ENCODE measurements at regions not wholly inside any gene's neighbourhood (a gene's known extent, or its start where the extent isn't known, plus 50 kb on each side); places are given as distances from the start of the nearest gene placed in this dataset.

DNA sequence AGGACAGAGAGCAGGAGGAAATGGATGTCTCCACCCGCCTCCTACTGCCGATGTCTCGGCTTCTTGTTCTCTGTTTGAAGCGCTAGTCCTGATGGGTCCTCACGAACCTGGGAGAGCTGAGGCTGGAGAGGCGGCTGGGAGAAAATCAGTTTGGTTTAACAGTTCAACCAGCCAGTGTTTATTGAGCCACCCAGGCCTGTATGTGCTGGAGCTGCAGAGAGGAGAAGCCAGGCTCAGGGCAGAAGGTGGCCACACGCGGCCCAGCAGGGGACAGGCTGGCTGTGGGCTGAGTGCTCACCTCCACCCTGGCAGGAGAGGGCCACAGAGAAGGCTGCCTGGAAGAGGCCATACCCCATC lies 202.1 kb downstream of the CYP26B1 start:
- H3K27ac ChIP-seq (ENCODE audit: low read depth, low read length), result no peak overlapping the region
- H3K9me3 ChIP-seq (ENCODE audit: control insufficient read depth, insufficient read depth, low read length), result no peaks in the 10 kb centered on the region
- TF ChIP-seq, protein P1, sequence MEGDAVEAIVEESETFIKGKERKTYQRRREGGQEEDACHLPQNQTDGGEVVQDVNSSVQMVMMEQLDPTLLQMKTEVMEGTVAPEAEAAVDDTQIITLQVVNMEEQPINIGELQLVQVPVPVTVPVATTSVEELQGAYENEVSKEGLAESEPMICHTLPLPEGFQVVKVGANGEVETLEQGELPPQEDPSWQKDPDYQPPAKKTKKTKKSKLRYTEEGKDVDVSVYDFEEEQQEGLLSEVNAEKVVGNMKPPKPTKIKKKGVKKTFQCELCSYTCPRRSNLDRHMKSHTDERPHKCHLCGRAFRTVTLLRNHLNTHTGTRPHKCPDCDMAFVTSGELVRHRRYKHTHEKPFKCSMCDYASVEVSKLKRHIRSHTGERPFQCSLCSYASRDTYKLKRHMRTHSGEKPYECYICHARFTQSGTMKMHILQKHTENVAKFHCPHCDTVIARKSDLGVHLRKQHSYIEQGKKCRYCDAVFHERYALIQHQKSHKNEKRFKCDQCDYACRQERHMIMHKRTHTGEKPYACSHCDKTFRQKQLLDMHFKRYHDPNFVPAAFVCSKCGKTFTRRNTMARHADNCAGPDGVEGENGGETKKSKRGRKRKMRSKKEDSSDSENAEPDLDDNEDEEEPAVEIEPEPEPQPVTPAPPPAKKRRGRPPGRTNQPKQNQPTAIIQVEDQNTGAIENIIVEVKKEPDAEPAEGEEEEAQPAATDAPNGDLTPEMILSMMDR (IDR thresholded peaks at IDR 0.05; ENCODE audit: low read depth, low read length), result no peak
- CTCF ChIA-PET, result no interaction called here
- peaks cover 4% of the 10 kb centered on the region for H3K27me3 ChIP-seq (ENCODE audit: control insufficient read depth, insufficient read depth, low read length)
- POLR2A ChIA-PET, result no interaction called here
- no peak overlapping the region for H3K4me3 ChIP-seq (ENCODE audit: low read depth, low read length)
- DNase-seq (ENCODE audit: low read depth, low spot score), result no peak

DNA sequence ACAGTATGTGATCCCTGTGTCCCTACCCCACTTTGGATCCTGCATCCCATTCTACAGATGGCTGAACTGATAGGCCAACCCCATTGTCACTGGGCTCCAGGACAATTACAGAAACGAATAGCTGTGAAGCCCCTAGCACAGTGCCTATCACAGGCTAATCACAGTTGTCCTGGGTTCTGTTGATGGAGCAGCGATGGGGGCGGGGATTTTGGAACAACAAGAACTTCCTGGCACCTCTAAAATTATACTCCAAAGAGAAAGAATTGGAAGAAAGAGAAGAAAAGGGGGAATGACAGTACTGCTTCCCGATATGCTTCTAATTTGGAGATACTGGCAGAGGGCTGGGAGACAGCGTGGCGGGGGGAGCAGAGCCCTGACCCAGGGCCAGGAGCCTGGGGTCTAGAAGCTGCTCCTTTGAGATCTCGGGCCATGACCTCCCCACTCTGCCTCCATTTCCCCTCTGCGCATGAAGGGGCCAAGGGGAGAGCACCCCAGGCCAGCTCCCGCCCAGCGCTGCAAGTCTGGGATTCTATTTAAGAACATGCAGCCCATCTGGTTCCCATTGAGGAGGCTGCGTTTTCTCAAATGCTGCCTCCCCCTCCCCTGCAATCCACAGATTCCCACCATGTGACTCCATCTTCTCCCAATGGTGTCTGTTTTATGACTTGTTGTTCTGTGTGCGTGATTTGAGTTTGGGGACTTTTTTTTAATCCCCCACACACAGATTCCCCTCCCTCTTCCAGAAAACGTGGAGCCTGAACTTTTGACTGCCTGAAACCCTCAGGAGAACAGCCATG lies 202.7 kb downstream of the CYP26B1 start:
- no peak for DNase-seq (ENCODE audit: low read depth, low spot score)
- no peaks in the 10 kb centered on the region for H3K9me3 ChIP-seq (ENCODE audit: control insufficient read depth, insufficient read depth, low read length)
- ChIA-PET POLR2A (no interaction called here), CTCF (no interaction called here)
- TF ChIP-seq, protein P1 (IDR thresholded peaks at IDR 0.05; ENCODE audit: low read depth, low read length), result no peak
- H3K27me3 ChIP-seq (ENCODE audit: control insufficient read depth, insufficient read depth, low read length), result peaks cover 4% of the 10 kb centered on the region
- H3K27ac ChIP-seq (ENCODE audit: low read depth, low read length), result no peak overlapping the region
- H3K4me3 ChIP-seq (ENCODE audit: low read depth, low read length), result no peak overlapping the region

DNA sequence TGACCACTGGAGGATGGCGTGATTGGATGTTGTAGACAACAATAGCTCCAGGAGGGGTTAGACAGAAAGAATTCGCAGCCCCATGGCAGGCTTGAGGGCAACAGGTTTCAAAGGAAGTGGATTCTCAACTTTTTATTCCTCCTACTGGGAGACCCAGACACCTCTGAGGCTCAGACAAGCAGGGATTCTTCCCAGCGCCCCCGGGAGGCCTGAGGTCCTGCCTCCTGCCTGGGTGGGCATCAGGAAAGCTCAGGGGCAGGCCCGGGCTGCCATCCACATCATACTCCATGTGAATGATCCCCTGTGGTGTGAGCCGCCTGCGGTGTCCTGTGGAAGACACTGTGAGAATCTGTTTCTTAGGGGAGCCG lies 203.5 kb downstream of the CYP26B1 start:
- peaks cover 4% of the 10 kb centered on the region for H3K27me3 ChIP-seq (ENCODE audit: control insufficient read depth, insufficient read depth, low read length)
- TF ChIP-seq, protein P1 (IDR thresholded peaks at IDR 0.05; ENCODE audit: low read depth, low read length), result no peak
- no peak overlapping the region for H3K27ac ChIP-seq (ENCODE audit: low read depth, low read length)
- H3K9me3 ChIP-seq (ENCODE audit: control insufficient read depth, insufficient read depth, low read length), result no peaks in the 10 kb centered on the region
- DNase-seq (ENCODE audit: low read depth, low spot score), result no peak
- ChIA-PET POLR2A (no interaction called here), CTCF (interaction anchor here (0.6 to 1.3 kb wide), 2 partner anchors 10 to 101 kb away, joined by 3 read pairs; no protein-coding TSS in a partner anchor)
- no peak overlapping the region for H3K4me3 ChIP-seq (ENCODE audit: low read depth, low read length)

DNA sequence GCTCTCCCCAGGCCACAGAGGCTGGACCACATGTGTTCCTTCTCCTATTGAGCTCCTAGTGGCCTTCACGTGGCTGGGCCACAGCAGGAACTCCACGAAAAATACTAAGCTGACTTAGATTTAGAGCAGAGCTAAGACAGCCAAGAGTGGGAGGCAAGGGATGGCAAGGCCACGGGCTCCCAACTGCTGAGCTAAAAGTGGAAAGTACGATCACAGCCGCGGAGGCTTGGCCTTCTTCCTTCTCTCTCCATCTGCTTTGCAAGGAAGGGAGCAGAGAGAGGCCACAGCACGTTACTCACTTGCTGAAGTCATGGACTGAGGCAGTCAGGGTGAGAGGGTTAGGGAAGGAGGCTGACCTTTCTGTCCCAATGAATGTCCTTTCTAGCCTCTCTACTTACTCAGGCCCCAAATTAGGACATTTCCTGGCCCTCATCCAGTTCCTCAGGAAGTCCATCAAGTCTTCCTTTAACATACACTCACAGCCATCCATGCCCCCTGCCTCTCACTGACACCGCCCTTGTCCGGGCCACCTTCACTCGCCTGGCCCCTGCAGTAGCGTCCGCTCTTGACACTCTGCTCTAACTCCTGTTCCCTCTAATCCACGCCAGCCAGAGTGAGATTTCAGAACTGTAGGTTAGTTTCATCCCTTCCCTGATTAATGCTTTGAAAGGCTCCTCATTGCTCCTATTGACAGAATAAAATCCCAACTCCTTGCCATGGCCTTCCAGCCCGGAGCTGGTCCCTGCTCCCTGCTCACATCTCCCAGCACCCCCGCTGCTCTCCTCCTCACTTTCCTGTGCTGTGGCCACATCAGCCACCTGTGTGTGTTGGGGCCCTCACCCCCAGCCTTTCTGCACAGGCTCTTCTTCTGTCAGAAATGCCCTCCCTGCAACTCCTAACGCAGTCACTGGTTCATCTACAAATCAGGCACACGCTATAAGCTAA lies 204.2 kb downstream of the CYP26B1 start:
- CTCF ChIA-PET, result interaction anchor here (0.6 to 1.3 kb wide), 2 partner anchors 10 to 101 kb away, joined by 3 read pairs; no protein-coding TSS in a partner anchor
- POLR2A ChIA-PET, result no interaction called here
- no peak overlapping the region for H3K4me3 ChIP-seq (ENCODE audit: low read depth, low read length)
- TF ChIP-seq, protein P1 (IDR thresholded peaks at IDR 0.05; ENCODE audit: low read depth, low read length), result no peak
- DNase-seq (ENCODE audit: low read depth, low spot score), result no peak
- H3K27me3 ChIP-seq (ENCODE audit: control insufficient read depth, insufficient read depth, low read length), result peaks cover 2% of the 10 kb centered on the region
- H3K27ac ChIP-seq (ENCODE audit: low read depth, low read length), result no peak overlapping the region
- H3K9me3 ChIP-seq (ENCODE audit: control insufficient read depth, insufficient read depth, low read length), result no peaks in the 10 kb centered on the region
